ENCODE measurements at regions not wholly inside any gene's neighbourhood (a gene's known extent, or its start where the extent isn't known, plus 50 kb on each side); places are given as distances from the start of the nearest gene placed in this dataset.

DNA sequence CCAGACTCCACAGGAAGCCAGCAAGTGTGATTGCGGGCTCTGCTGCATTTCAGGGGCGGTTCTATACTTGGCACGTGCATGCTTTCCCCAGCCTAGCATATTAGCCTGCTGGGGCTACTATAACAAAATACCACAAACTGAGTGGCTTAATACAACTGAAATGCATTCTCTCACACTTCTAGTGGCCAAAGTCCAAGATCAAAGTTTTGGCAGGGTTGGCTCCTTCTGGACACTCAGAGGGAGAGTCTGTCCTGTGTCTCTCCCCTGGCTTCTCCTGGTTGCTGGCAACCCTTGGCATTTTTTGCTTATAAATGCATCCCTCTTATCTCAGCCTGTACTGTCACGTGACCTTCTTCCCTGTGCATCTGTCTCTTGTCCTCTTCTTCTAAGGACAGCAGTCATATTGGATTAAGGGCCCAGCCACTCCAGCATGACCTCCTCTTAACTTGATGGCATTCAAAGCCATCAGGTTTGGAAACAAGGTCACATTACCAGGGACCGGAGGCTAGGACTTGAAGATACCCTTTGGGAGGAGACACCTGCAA, 138.7 kb downstream of the RNF152 start:
- no peak overlapping the region for H2AFZ ChIP-seq (ENCODE audit: control insufficient read depth, low read depth, low read length)
- POLR2A ChIA-PET, result no interaction called here
- H3K4me3 ChIP-seq, result no peak overlapping the region
- intact Hi-C loops (cut with micrococcal nuclease; ENCODE audit: unreplicated experiment) (no loop called here), in situ Hi-C loops (cut with MboI) (no loop called here)
- SMC1A ChIA-PET (ENCODE audit: uncharacterized antibody, unreplicated experiment), result interaction anchor here (0.7 to 1.0 kb wide), 2 partner anchors 129 to 152 kb away, joined by 3 to 4 read pairs; no protein-coding TSS in a partner anchor
- ATAC-seq, result no peak
- RAD21 ChIA-PET (ENCODE audit: unreplicated experiment), result no interaction called here
- DNase-seq (ENCODE audit: low read depth, low spot score), result no peak
- WGBS (ENCODE audit: insufficient coverage, insufficient replicate concordance, low lambda C conversion rate, missing lambda C conversion rate), result 4% methylated on average over 5 of the region's 5 CpGs
- H4K20me1 ChIP-seq (ENCODE audit: control insufficient read depth, insufficient read depth), result no peaks in the 10 kb centered on the region
- no peak overlapping the region for H3K4me2 ChIP-seq (ENCODE audit: control insufficient read depth, insufficient read depth)
- no peak for FAIRE-seq
- no peaks in the 10 kb centered on the region for H3K27me3 ChIP-seq (replicated peaks in 1 of 2; ENCODE audit: control insufficient read depth in 2 of 2, insufficient read depth in 2 of 2, low read length in 1 of 2)
- TF ChIP-seq RAD51 (IDR thresholded peaks at IDR 0.05) (peak; percentile 58; the same call in 1 of the 2 replicates), MEF2B (IDR thresholded peaks at IDR 0.05; ENCODE audit: partially characterized antibody, poor library complexity, severe bottlenecking) (no peak)
- no peaks in the 10 kb centered on the region for H3K36me3 ChIP-seq (ENCODE audit: control insufficient read depth in 2 of 2, insufficient read depth in 2 of 2, low read length in 1 of 2)
- CTCF ChIA-PET, result no interaction called here
- no peak overlapping the region for H3K9ac ChIP-seq (ENCODE audit: control insufficient read depth, insufficient read depth, low read length)
- no peaks in the 10 kb centered on the region for H3K9me3 ChIP-seq (replicated peaks; ENCODE audit: control insufficient read depth, insufficient read depth, low read length)
- H3K4me1 ChIP-seq (ENCODE audit: control insufficient read depth, insufficient read depth, low read length), result no peaks in the 10 kb centered on the region
- BruUV-seq (replicated peaks), result no TSS peak
- no peaks in the 10 kb centered on the region for H3K79me2 ChIP-seq (ENCODE audit: control insufficient read depth, insufficient read depth, low read length)
- no peak overlapping the region for H3K27ac ChIP-seq (ENCODE audit: control insufficient read depth, insufficient read depth)

DNA sequence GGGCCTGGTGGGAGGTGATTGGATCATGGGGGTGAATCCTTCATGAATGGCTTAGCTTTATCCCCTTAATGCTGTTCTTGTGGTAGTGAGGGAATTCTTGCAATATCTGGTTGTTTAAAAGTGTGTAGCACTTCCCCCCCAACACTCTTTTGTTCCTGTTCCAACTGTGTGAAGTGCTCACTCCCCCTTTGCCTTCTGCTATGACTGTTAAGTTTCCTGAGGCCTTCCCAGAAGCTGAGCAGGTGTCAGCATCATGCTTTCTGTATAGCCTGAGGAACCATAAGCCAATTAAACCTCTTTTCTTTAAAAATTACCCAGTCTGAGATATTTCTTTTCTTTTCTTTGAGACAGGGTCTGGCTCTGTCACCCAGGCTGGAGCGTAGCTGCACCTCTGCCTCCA, 139.4 kb downstream of the RNF152 start:
- Histone ChIP-seq H3K4me1 (ENCODE audit: control insufficient read depth, insufficient read depth, low read length) (no peaks in the 10 kb centered on the region), H3K4me3 (no peak overlapping the region), H3K27ac (ENCODE audit: control insufficient read depth, insufficient read depth) (no peak overlapping the region), H3K27me3 (replicated peaks in 1 of 2; ENCODE audit: control insufficient read depth in 2 of 2, insufficient read depth in 2 of 2, low read length in 1 of 2) (no peaks in the 10 kb centered on the region), H3K79me2 (ENCODE audit: control insufficient read depth, insufficient read depth, low read length) (no peaks in the 10 kb centered on the region), H2AFZ (ENCODE audit: control insufficient read depth, low read depth, low read length) (no peak overlapping the region), H3K9me3 (replicated peaks; ENCODE audit: control insufficient read depth, insufficient read depth, low read length) (no peaks in the 10 kb centered on the region), H3K9ac (ENCODE audit: control insufficient read depth, insufficient read depth, low read length) (no peak overlapping the region), H3K36me3 (ENCODE audit: control insufficient read depth in 2 of 2, insufficient read depth in 2 of 2, low read length in 1 of 2) (no peaks in the 10 kb centered on the region), H4K20me1 (ENCODE audit: control insufficient read depth, insufficient read depth) (no peaks in the 10 kb centered on the region), H3K4me2 (ENCODE audit: control insufficient read depth, insufficient read depth) (no peak overlapping the region)
- ChIA-PET POLR2A (no interaction called here), RAD21 (ENCODE audit: unreplicated experiment) (no interaction called here), CTCF (no interaction called here), SMC1A (ENCODE audit: uncharacterized antibody, unreplicated experiment) (interaction anchor here (1.0 kb wide), 1 partner anchor 153 kb away, joined by 3 read pairs; no protein-coding TSS in a partner anchor)
- intact Hi-C loops (cut with micrococcal nuclease; ENCODE audit: unreplicated experiment), result no loop called here
- in situ Hi-C loops (cut with MboI), result no loop called here
- no TSS peak for BruUV-seq (replicated peaks)
- no peak for FAIRE-seq
- 83% methylated on average over 1 of the region's 1 CpG for WGBS (ENCODE audit: insufficient coverage, insufficient replicate concordance, low lambda C conversion rate, missing lambda C conversion rate)
- ATAC-seq, result no peak
- DNase-seq (ENCODE audit: low read depth, low spot score), result no peak
- TF ChIP-seq WRNIP1 (IDR thresholded peaks at IDR 0.05; ENCODE audit: borderline replicate concordance, low read depth, low read length), result no peak
- no peak for TF ChIP-seq SMAD5 (IDR thresholded peaks at IDR 0.05; ENCODE audit: low read depth)
- TF ChIP-seq, protein P1, sequence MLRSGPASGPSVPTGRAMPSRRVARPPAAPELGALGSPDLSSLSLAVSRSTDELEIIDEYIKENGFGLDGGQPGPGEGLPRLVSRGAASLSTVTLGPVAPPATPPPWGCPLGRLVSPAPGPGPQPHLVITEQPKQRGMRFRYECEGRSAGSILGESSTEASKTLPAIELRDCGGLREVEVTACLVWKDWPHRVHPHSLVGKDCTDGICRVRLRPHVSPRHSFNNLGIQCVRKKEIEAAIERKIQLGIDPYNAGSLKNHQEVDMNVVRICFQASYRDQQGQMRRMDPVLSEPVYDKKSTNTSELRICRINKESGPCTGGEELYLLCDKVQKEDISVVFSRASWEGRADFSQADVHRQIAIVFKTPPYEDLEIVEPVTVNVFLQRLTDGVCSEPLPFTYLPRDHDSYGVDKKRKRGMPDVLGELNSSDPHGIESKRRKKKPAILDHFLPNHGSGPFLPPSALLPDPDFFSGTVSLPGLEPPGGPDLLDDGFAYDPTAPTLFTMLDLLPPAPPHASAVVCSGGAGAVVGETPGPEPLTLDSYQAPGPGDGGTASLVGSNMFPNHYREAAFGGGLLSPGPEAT (IDR thresholded peaks at IDR 0.05; ENCODE audit: low read depth), result no peak
- no peak for TF ChIP-seq RBBP5 (conservative IDR thresholded peaks at IDR 0.05)
- TF ChIP-seq, protein P2, sequence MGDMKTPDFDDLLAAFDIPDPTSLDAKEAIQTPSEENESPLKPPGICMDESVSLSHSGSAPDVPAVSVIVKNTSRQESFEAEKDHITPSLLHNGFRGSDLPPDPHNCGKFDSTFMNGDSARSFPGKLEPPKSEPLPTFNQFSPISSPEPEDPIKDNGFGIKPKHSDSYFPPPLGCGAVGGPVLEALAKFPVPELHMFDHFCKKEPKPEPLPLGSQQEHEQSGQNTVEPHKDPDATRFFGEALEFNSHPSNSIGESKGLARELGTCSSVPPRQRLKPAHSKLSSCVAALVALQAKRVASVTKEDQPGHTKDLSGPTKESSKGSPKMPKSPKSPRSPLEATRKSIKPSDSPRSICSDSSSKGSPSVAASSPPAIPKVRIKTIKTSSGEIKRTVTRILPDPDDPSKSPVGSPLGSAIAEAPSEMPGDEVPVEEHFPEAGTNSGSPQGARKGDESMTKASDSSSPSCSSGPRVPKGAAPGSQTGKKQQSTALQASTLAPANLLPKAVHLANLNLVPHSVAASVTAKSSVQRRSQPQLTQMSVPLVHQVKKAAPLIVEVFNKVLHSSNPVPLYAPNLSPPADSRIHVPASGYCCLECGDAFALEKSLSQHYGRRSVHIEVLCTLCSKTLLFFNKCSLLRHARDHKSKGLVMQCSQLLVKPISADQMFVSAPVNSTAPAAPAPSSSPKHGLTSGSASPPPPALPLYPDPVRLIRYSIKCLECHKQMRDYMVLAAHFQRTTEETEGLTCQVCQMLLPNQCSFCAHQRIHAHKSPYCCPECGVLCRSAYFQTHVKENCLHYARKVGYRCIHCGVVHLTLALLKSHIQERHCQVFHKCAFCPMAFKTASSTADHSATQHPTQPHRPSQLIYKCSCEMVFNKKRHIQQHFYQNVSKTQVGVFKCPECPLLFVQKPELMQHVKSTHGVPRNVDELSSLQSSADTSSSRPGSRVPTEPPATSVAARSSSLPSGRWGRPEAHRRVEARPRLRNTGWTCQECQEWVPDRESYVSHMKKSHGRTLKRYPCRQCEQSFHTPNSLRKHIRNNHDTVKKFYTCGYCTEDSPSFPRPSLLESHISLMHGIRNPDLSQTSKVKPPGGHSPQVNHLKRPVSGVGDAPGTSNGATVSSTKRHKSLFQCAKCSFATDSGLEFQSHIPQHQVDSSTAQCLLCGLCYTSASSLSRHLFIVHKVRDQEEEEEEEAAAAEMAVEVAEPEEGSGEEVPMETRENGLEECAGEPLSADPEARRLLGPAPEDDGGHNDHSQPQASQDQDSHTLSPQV (IDR thresholded peaks at IDR 0.05), result no peak
- TF ChIP-seq TCF12 (IDR thresholded peaks at IDR 0.05; ENCODE audit: low read depth, low read length), result no peak
- no peak for TF ChIP-seq IRF4 (IDR thresholded peaks at IDR 0.05; ENCODE audit: low read depth, low read length)
- no peak for TF ChIP-seq RUNX3 (IDR thresholded peaks at IDR 0.05; ENCODE audit: low read length)
- no peak for TF ChIP-seq NFYB (IDR thresholded peaks at IDR 0.05; ENCODE audit: insufficient read depth, low read depth, low read length)
- no peak for TF ChIP-seq DPF2 (IDR thresholded peaks at IDR 0.05)
- TF ChIP-seq NFYA (IDR thresholded peaks at IDR 0.05; ENCODE audit: borderline replicate concordance, low read depth, low read length), result no peak
- no peak for TF ChIP-seq ASH2L (IDR thresholded peaks at IDR 0.05; ENCODE audit: borderline replicate concordance, low read depth)
